T-helper 1 cell treated with Interleukin-12 subunit alpha and Interleukin-12 subunit beta and Interleukin-4 antibody, amounts not matched to agents 30 ng/mL and 1 ng/mL, for 36 hours (primary cell): ENCODE measurements at regions not wholly inside any gene's neighbourhood (a gene's known extent, or its start where the extent isn't known, plus 50 kb on each side); places are given as distances from the start of the nearest gene placed in this dataset.
"Not testable (repeated sequence)": the region's sequence is repeated elsewhere in the genome, so short reads cannot be mapped to it uniquely, and the experiment has no call there.

Experiments
- intact Hi-C: fragments of 100-400 bp; cut with micrococcal nuclease; formaldehyde crosslinking; loops from one replicate; pipeline ENCODE4 v1.15.1; 2024

DNA sequence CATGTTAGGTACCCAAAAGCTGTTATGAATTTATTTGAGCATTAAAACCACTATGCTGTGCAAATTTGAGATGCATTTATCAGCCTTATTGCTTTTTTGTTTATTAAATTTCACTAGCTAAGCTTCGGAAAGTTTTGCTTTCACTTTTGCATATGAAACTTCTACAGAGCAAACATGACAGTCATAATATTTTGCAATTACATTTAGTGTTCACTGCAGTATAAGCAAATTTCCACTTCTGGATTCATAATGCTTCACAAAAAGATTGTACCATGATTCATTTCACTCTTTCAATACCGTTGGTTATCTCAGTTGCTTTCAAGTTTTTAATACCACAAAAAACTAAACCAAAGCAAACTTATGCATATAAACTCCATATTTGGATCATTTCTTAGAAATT, 228.7 kb upstream of the SLC8A1 start:
- intact Hi-C loops = no loop called here

GRCh38 chr2:40690036-40690435, 238.1 kb upstream of the SLC8A1 start:
- intact Hi-C loops = no loop called here

GRCh38 chr2:40690525-40690924, 238.6 kb upstream of the SLC8A1 start:
- intact Hi-C loops = no loop called here

DNA sequence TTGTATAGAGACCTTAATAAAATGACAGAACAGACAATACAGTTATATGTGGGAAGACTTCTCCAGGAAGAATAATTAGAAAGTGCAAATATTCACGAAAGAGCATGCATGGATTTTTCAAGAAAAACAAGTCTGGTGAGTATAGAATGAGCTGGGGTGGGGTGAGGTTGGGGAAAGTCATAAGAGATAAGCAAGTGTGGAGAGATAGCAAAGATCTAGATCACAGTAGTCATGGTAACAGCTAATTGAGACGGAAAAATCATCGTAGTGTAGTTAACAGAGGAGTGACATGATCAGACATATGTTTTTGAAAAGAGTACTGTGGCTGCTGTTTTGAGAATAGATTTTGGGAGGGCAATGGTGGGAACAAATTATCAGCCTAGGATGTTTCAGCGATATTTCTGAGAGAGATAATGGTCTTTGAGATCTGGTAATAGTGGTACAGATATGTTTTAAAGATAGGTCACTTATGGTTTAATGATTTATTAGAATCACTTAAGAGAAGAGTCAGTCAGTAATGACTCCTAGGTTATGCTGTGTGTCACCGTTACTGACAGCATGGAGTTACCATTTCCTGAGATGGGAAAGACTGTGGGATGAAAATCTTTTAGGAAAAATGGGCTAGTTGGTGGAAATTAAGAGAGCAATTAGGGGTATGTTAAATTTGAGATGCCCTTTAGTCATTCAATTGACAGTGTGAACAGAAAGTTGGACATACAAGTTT, 248.5 kb upstream of the SLC8A1 start:
- intact Hi-C loops = no loop called here

- intact Hi-C loops = not testable (repeated sequence)
Observed at GRCh38 chr2:40712197-40712894, 260.5 kb upstream of the SLC8A1 start.

DNA sequence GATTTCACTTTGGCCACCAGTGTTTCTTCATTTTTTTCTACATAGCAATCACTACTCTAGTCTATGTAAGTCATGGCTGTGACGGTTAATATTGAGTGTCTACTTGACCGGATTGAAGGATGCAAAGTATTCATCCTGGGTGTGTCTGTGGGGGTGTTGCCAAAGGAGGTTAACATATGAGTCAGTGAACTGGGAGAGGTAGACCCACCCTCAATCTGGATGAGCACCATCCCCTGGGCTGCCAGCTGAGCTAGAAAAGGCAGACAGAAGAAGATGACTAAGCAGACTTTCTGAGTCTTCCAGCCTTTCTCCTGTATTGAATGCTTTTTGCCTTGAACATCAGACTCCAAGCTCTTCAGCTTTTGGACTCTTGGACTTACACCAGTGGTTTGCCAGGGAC, 265.0 kb upstream of the SLC8A1 start:
- intact Hi-C loops = no loop called here

- intact Hi-C loops = no loop called here
Observed at GRCh38 chr2:40719414-40719813, 267.5 kb upstream of the SLC8A1 start.

DNA sequence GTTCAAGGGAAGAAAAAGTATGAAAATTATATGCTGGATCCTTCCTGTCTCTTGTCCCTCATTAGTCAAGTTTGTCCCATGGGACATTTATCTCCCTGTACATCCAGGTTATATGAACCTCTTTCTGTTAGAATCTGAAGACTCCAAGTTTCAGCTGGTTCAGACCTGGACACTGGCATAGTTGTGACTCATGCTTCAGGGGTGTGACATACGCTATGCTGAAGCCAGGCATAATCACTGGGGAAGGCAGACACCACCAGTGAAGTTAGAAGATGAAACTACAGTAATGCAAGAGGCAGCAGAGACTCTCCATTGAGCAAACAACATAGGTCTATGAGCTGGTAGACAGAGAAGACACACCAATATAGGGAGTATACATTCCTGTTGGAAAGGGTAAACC, 269.7 kb upstream of the SLC8A1 start:
- intact Hi-C loops = no loop called here

DNA sequence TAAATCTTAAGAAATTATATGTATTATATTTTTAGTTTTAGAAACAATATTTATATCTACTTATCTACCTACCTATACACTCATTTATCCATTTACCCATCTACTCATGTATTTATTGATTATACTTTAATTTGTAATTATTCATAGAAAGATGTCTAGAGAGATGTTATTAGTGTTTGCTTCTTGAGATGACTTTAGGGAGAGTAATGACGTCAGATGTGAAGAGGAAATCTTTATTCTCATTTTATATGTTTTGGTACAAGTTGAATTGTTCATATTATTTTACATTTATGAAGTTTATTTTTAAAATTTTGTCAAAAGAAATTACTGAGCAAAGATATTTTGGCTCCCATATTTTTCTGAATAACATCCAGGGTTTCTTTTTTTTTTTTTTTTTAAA, 271.3 kb upstream of the SLC8A1 start:
- intact Hi-C loops = no loop called here

DNA sequence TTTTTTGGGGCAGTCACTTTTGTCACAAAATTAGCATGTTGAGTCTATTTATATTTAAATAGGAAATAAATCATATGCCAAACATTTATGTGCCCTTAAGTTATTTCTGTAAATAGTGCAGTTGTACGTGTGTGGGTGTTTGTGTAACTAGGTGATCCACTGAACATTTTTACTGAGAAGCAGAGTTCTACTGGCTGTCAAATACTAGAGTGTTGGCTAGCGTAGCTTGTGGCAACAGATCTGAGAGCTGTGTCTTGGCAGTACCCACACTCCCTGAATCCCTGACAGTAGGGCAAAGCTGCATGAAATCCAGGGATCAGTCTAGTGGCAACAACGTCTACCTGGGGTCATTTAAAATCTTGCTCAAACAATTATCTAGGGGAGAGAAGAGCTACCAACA, 273.1 kb upstream of the SLC8A1 start:
- intact Hi-C loops = no loop called here

DNA sequence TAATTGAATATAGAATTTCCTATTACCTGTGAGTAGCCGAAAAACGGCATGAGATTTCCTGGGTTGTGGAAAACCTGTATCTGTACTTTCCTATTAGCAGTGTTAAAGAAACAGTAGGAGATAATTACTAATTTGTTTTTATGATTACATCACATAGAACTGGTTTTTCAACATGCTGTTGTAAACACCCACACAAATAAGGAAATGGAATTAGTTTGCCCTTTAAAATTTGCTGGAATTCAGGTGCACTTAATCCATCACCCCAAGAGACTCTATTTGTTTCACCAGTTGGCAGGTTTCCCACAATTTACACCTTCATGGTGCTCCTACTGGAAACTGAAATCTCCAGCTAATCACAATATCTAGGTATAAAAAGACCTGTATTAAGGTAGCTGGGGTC, 274.1 kb upstream of the SLC8A1 start:
- intact Hi-C loops = no loop called here

DNA sequence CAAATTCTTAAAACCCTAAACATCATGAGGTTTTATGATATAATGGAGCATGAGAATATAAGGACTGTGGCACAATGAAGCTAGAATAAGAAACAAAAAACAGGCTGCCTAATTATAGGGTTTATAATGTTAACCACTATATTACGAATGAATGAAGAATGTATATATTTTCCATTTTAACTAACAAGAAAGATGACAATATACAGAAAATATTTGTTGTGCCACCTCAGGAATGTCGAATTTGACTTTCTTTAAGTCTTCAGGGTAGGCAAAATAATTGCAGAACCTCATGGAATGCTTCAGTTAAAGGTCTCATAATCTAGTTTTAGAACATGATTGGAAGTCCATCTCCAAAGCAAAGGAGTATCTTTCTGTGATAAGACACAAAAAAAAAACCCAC, 282.9 kb upstream of the SLC8A1 start:
- intact Hi-C loops = no loop called here

- intact Hi-C loops = no loop called here
Observed at GRCh38 chr2:40737180-40737579, 285.3 kb upstream of the SLC8A1 start.

GRCh38 chr2:40740419-40740818, 288.5 kb upstream of the SLC8A1 start:
- intact Hi-C loops = no loop called here

- intact Hi-C loops = no loop called here
Observed at GRCh38 chr2:40741532-40741931, 289.6 kb upstream of the SLC8A1 start.

GRCh38 chr2:40746191-40746590, 294.3 kb upstream of the SLC8A1 start:
- intact Hi-C loops = no loop called here

- intact Hi-C loops = no loop called here
Observed at GRCh38 chr2:40751981-40752380, 300.1 kb upstream of the SLC8A1 start.

- intact Hi-C loops = no loop called here
Observed at GRCh38 chr2:40752796-40753195, 300.9 kb upstream of the SLC8A1 start.

GRCh38 chr2:40754912-40755311, 303.0 kb upstream of the SLC8A1 start:
- intact Hi-C loops = no loop called here

DNA sequence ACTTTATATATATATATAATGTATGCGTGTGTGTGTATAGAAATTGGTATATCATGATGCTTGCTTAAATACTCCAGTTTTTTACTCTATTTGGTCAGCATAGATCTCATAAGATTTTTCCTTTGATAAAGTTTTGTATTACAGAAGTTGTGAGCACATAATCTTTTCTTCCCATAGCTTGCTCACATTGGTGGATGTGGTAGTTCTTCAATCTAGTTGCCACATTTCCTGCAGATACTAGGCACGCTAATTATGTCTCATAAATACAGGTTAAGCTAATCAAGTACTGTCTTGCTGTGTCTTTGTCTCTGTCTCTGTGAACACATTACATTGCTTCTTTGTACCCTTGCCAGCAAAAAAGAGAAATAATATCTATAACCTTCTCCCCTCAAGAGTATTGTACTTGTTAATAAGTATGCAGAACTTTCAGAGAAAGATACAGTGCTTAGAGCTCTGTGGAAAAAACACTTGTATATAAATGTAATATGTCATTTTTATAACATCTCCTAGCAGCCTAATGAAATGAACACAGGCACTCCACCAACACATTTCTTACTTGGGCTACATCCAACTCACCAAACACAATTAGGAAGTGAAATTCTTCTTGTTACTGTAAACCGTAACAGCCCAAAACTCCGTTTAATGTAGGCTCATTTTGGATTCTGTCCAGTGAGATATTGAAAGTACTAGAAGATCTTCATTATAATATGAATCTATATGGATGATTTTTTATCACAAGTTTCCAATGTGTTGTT, 306.7 kb upstream of the SLC8A1 start:
- intact Hi-C loops = no loop called here

GRCh38 chr2:40760071-40760666, 308.3 kb upstream of the SLC8A1 start:
- intact Hi-C loops = loop anchor here (1.0 kb wide), 1 partner anchor 847 kb away; no protein-coding TSS in a partner anchor

- intact Hi-C loops = no loop called here
Observed at GRCh38 chr2:40773291-40773690, 321.4 kb upstream of the SLC8A1 start.
